ENCODE measurements at regions not wholly inside any gene's neighbourhood (a gene's known extent, or its start where the extent isn't known, plus 50 kb on each side); places are given as distances from the start of the nearest gene placed in this dataset.

GRCh38 chr17:77706938-77707337 is 251.6 kb upstream of the TNRC6C start:
- intact Hi-C loops (cut with DNase I): no loop called here
- no peaks in the 10 kb centered on the region for H3K27me3 ChIP-seq (ENCODE audit: control insufficient read depth in 1 of 2, insufficient read depth in 2 of 2, low read length in 1 of 2)
- no peak for ATAC-seq (ENCODE audit: low FRiP score)
- H3K9me3 ChIP-seq (ENCODE audit: control insufficient read depth, low read length): peaks cover 8% of the 10 kb centered on the region
- no peak overlapping the region for H3K27ac ChIP-seq (ENCODE audit: low read depth in 1 of 2, low read length in 2 of 2)
- 76 to 90% methylated on average over 6 of the region's 6 CpGs for WGBS, 2 donors
- no peak overlapping the region for H3K4me3 ChIP-seq (ENCODE audit: low read length in 2 of 2)
- H3K4me1 ChIP-seq (ENCODE audit: control insufficient read depth in 1 of 2, insufficient read depth in 2 of 2, low read length in 2 of 2): no peaks in the 10 kb centered on the region
- no peak for DNase-seq
- no peaks in the 10 kb centered on the region for H3K36me3 ChIP-seq (ENCODE audit: control insufficient read depth in 1 of 2, insufficient read depth in 2 of 2, low read length in 1 of 2)

GRCh38 chr17:77707546-77707945 is 251.0 kb upstream of the TNRC6C start:
- intact Hi-C loops (cut with DNase I): no loop called here

GRCh38 chr17:77708049-77708448 is 250.5 kb upstream of the TNRC6C start:
- Histone ChIP-seq H3K4me1 (ENCODE audit: control insufficient read depth in 1 of 2, insufficient read depth in 2 of 2, low read length in 2 of 2) (no peaks in the 10 kb centered on the region), H3K9me3 (ENCODE audit: control insufficient read depth, low read length) (peaks cover 8% of the 10 kb centered on the region), H3K4me3 (ENCODE audit: low read length in 2 of 2) (no peak overlapping the region), H3K27me3 (ENCODE audit: control insufficient read depth in 1 of 2, insufficient read depth in 2 of 2, low read length in 1 of 2) (no peaks in the 10 kb centered on the region), H3K36me3 (ENCODE audit: control insufficient read depth in 1 of 2, insufficient read depth in 2 of 2, low read length in 1 of 2) (no peaks in the 10 kb centered on the region), H3K27ac (ENCODE audit: low read depth in 1 of 2, low read length in 2 of 2) (no peak overlapping the region)
- no peak for DNase-seq
- ATAC-seq (ENCODE audit: low FRiP score): no peak
- intact Hi-C loops (cut with DNase I): no loop called here
- 94% methylated on average over 4 of the region's 4 CpGs for WGBS, 2 donors

More at GRCh38 chr17:77707546-77707945, 251.0 kb upstream of the TNRC6C start:
- no peak overlapping the region for H3K27ac ChIP-seq (ENCODE audit: low read depth in 1 of 2, low read length in 2 of 2)
- no peak overlapping the region for H3K4me3 ChIP-seq (ENCODE audit: low read length in 2 of 2)
- H3K4me1 ChIP-seq (ENCODE audit: control insufficient read depth in 1 of 2, insufficient read depth in 2 of 2, low read length in 2 of 2): no peaks in the 10 kb centered on the region
- DNase-seq (no peak), ATAC-seq (ENCODE audit: low FRiP score) (no peak)
- H3K9me3 ChIP-seq (ENCODE audit: control insufficient read depth, low read length): peaks cover 8% of the 10 kb centered on the region
- WGBS, 2 donors: 82 to 97% methylated on average over 4 of the region's 4 CpGs
- no peaks in the 10 kb centered on the region for H3K27me3 ChIP-seq (ENCODE audit: control insufficient read depth in 1 of 2, insufficient read depth in 2 of 2, low read length in 1 of 2)
- no peaks in the 10 kb centered on the region for H3K36me3 ChIP-seq (ENCODE audit: control insufficient read depth in 1 of 2, insufficient read depth in 2 of 2, low read length in 1 of 2)

GRCh38 chr17:77708936-77709335 is 249.6 kb upstream of the TNRC6C start:
- Histone ChIP-seq H3K36me3 (ENCODE audit: control insufficient read depth in 1 of 2, insufficient read depth in 2 of 2, low read length in 1 of 2) (no peaks in the 10 kb centered on the region), H3K4me1 (ENCODE audit: control insufficient read depth in 1 of 2, insufficient read depth in 2 of 2, low read length in 2 of 2) (no peaks in the 10 kb centered on the region), H3K27me3 (ENCODE audit: control insufficient read depth in 1 of 2, insufficient read depth in 2 of 2, low read length in 1 of 2) (no peaks in the 10 kb centered on the region), H3K27ac (ENCODE audit: low read depth in 1 of 2, low read length in 2 of 2) (no peak overlapping the region), H3K4me3 (ENCODE audit: low read length in 2 of 2) (no peak overlapping the region), H3K9me3 (ENCODE audit: control insufficient read depth, low read length) (peaks cover 8% of the 10 kb centered on the region)
- intact Hi-C loops (cut with DNase I): no loop called here
- ATAC-seq (ENCODE audit: low FRiP score) (no peak), DNase-seq (no peak)
- 78 to 88% methylated on average over 8 of the region's 8 CpGs for WGBS, 2 donors

GRCh38 chr17:77709594-77709993 is 248.9 kb upstream of the TNRC6C start:
- DNase-seq: no peak
- peaks cover 2% of the 10 kb centered on the region for H3K9me3 ChIP-seq (ENCODE audit: control insufficient read depth, low read length)
- WGBS, 2 donors: 74 to 82% methylated on average over 5 of the region's 5 CpGs
- H3K27me3 ChIP-seq (ENCODE audit: control insufficient read depth in 1 of 2, insufficient read depth in 2 of 2, low read length in 1 of 2): no peaks in the 10 kb centered on the region
- no peak overlapping the region for H3K4me3 ChIP-seq (ENCODE audit: low read length in 2 of 2)
- no peaks in the 10 kb centered on the region for H3K36me3 ChIP-seq (ENCODE audit: control insufficient read depth in 1 of 2, insufficient read depth in 2 of 2, low read length in 1 of 2)
- H3K27ac ChIP-seq (ENCODE audit: low read depth in 1 of 2, low read length in 2 of 2): no peak overlapping the region
- intact Hi-C loops (cut with DNase I): no loop called here
- no peaks in the 10 kb centered on the region for H3K4me1 ChIP-seq (ENCODE audit: control insufficient read depth in 1 of 2, insufficient read depth in 2 of 2, low read length in 2 of 2)
- no peak for ATAC-seq (ENCODE audit: low FRiP score)

- Histone ChIP-seq H3K9me3 (ENCODE audit: control insufficient read depth, low read length) (no peaks in the 10 kb centered on the region), H3K27me3 (ENCODE audit: control insufficient read depth in 1 of 2, insufficient read depth in 2 of 2, low read length in 1 of 2) (no peaks in the 10 kb centered on the region), H3K4me3 (ENCODE audit: low read length in 2 of 2) (no peak overlapping the region), H3K27ac (ENCODE audit: low read depth in 1 of 2, low read length in 2 of 2) (no peak overlapping the region), H3K4me1 (ENCODE audit: control insufficient read depth in 1 of 2, insufficient read depth in 2 of 2, low read length in 2 of 2) (no peaks in the 10 kb centered on the region), H3K36me3 (ENCODE audit: control insufficient read depth in 1 of 2, insufficient read depth in 2 of 2, low read length in 1 of 2) (no peaks in the 10 kb centered on the region)
- intact Hi-C loops (cut with DNase I): no loop called here
- no peak for DNase-seq
- ATAC-seq (ENCODE audit: low FRiP score): no peak
These were observed 245.9 kb upstream of the TNRC6C start for GRCh38 chr17:77712578-77712977.

GRCh38 chr17:77716289-77716926 is 242.1 kb upstream of the TNRC6C start:
- no peak for ATAC-seq (ENCODE audit: low FRiP score)
- Histone ChIP-seq H3K27ac (ENCODE audit: low read depth in 1 of 2, low read length in 2 of 2) (no peak overlapping the region), H3K9me3 (ENCODE audit: control insufficient read depth, low read length) (no peaks in the 10 kb centered on the region), H3K27me3 (ENCODE audit: control insufficient read depth in 1 of 2, insufficient read depth in 2 of 2, low read length in 1 of 2) (no peaks in the 10 kb centered on the region), H3K4me3 (ENCODE audit: low read length in 2 of 2) (no peak overlapping the region), H3K36me3 (ENCODE audit: control insufficient read depth in 1 of 2, insufficient read depth in 2 of 2, low read length in 1 of 2) (no peaks in the 10 kb centered on the region), H3K4me1 (ENCODE audit: control insufficient read depth in 1 of 2, insufficient read depth in 2 of 2, low read length in 2 of 2) (no peaks in the 10 kb centered on the region)
- intact Hi-C loops (cut with DNase I): no loop called here
- 24 to 27% methylated on average over 1 of the region's 1 CpG for WGBS, 2 donors
- no peak for DNase-seq

GRCh38 chr17:77717941-77718668 is 240.4 kb upstream of the TNRC6C start:
- H3K27me3 ChIP-seq (ENCODE audit: control insufficient read depth in 1 of 2, insufficient read depth in 2 of 2, low read length in 1 of 2): no peaks in the 10 kb centered on the region
- 80 to 86% methylated on average over 11 of the region's 11 CpGs for WGBS, 2 donors
- intact Hi-C loops (cut with DNase I): no loop called here
- no peak for ATAC-seq (ENCODE audit: low FRiP score)
- no peak overlapping the region for H3K27ac ChIP-seq (ENCODE audit: low read depth in 1 of 2, low read length in 2 of 2)
- DNase-seq: no peak
- no peaks in the 10 kb centered on the region for H3K9me3 ChIP-seq (ENCODE audit: control insufficient read depth, low read length)
- no peaks in the 10 kb centered on the region for H3K36me3 ChIP-seq (ENCODE audit: control insufficient read depth in 1 of 2, insufficient read depth in 2 of 2, low read length in 1 of 2)
- no peaks in the 10 kb centered on the region for H3K4me1 ChIP-seq (ENCODE audit: control insufficient read depth in 1 of 2, insufficient read depth in 2 of 2, low read length in 2 of 2)
- no peak overlapping the region for H3K4me3 ChIP-seq (ENCODE audit: low read length in 2 of 2)

GRCh38 chr17:77718669-77718961 is 239.9 kb upstream of the TNRC6C start:
- WGBS, 2 donors: 90 to 92% methylated on average over 10 of the region's 10 CpGs
- H3K27me3 ChIP-seq (ENCODE audit: control insufficient read depth in 1 of 2, insufficient read depth in 2 of 2, low read length in 1 of 2): no peaks in the 10 kb centered on the region
- H3K36me3 ChIP-seq (ENCODE audit: control insufficient read depth in 1 of 2, insufficient read depth in 2 of 2, low read length in 1 of 2): no peaks in the 10 kb centered on the region
- no peaks in the 10 kb centered on the region for H3K4me1 ChIP-seq (ENCODE audit: control insufficient read depth in 1 of 2, insufficient read depth in 2 of 2, low read length in 2 of 2)
- ATAC-seq (ENCODE audit: low FRiP score) (no peak), DNase-seq (no peak)
- no peak overlapping the region for H3K4me3 ChIP-seq (ENCODE audit: low read length in 2 of 2)
- no peaks in the 10 kb centered on the region for H3K9me3 ChIP-seq (ENCODE audit: control insufficient read depth, low read length)
- intact Hi-C loops (cut with DNase I): no loop called here
- H3K27ac ChIP-seq (ENCODE audit: low read depth in 1 of 2, low read length in 2 of 2): no peak overlapping the region
